Tongue (tissue), 1 donor: ENCODE measurements at regions not wholly inside any gene's neighbourhood (a gene's known extent, or its start where the extent isn't known, plus 50 kb on each side); places are given as distances from the start of the nearest gene placed in this dataset.
"Not testable (repeated sequence)": the region's sequence is repeated elsewhere in the genome, so short reads cannot be mapped to it uniquely, and the experiment has no call there.

Source experiments
- DNase-seq: peaks from one replicate; pipeline ENCODE4 v3.0.0-alpha.2; 2015

GRCh38 chrY:26167332-26167731, 545.4 kb downstream of the CDY1 start:
- not testable (repeated sequence) for DNase-seq

GRCh38 chrY:26179326-26179725, 557.4 kb downstream of the CDY1 start:
- not testable (repeated sequence) for DNase-seq

GRCh38 chrY:26224974-26225373, 603.1 kb downstream of the CDY1 start:
- DNase-seq: not testable (repeated sequence)

GRCh38 chrY:26225468-26225867, 603.6 kb downstream of the CDY1 start:
- DNase-seq: not testable (repeated sequence)

- DNase-seq: not testable (repeated sequence)
Observed at GRCh38 chrY:26240944-26241343, 619.0 kb downstream of the CDY1 start.

- not testable (repeated sequence) for DNase-seq
Observed at GRCh38 chrY:26254262-26254661, 632.3 kb downstream of the CDY1 start.

- not testable (repeated sequence) for DNase-seq
Observed at GRCh38 chrY:26265449-26265848, 643.5 kb downstream of the CDY1 start.

- DNase-seq: not testable (repeated sequence)
Observed at GRCh38 chrY:26268421-26268820, 646.5 kb downstream of the CDY1 start.

- not testable (repeated sequence) for DNase-seq
Observed at GRCh38 chrY:26268934-26269333, 647.0 kb downstream of the CDY1 start.

- not testable (repeated sequence) for DNase-seq
Observed at GRCh38 chrY:26273089-26273488, 651.2 kb downstream of the CDY1 start.

- not testable (repeated sequence) for DNase-seq
Observed at GRCh38 chrY:26306046-26306445, 684.1 kb downstream of the CDY1 start.

- DNase-seq: not testable (repeated sequence)
Observed at GRCh38 chrY:26306630-26307385, 684.9 kb downstream of the CDY1 start.

GRCh38 chrY:26308308-26308707, 686.4 kb downstream of the CDY1 start:
- DNase-seq: not testable (repeated sequence)

- peak; percentile 19 for DNase-seq
Observed at GRCh38 chrY:26315065-26315464, 693.1 kb downstream of the CDY1 start.

GRCh38 chrY:26319488-26320202, 697.7 kb downstream of the CDY1 start:
- not testable (repeated sequence) for DNase-seq

GRCh38 chrY:26322756-26323155, 700.8 kb downstream of the CDY1 start:
- DNase-seq: not testable (repeated sequence)

- DNase-seq: not testable (repeated sequence)
Observed at GRCh38 chrY:26352931-26353330, 731.0 kb downstream of the CDY1 start.

- DNase-seq: no peak
Observed at GRCh38 chrY:26354191-26354590, 732.3 kb downstream of the CDY1 start.

GRCh38 chrY:26359869-26360268, 738.0 kb downstream of the CDY1 start:
- DNase-seq: not testable (repeated sequence)

GRCh38 chrY:26360472-26360871, 738.6 kb downstream of the CDY1 start:
- DNase-seq: not testable (repeated sequence)

- DNase-seq: not testable (repeated sequence)
Observed at GRCh38 chrY:26363442-26363841, 741.5 kb downstream of the CDY1 start.

- not testable (repeated sequence) for DNase-seq
Observed at GRCh38 chrY:26366091-26366490, 744.2 kb downstream of the CDY1 start.

- DNase-seq: not testable (repeated sequence)
Observed at GRCh38 chrY:26372480-26372879, 750.6 kb downstream of the CDY1 start.
